ENCODE measurements at regions not wholly inside any gene's neighbourhood (a gene's known extent, or its start where the extent isn't known, plus 50 kb on each side); places are given as distances from the start of the nearest gene placed in this dataset.

GRCh38 chr5:174624733-174625522 is 99.5 kb upstream of the MSX2 start:
- ChIA-PET CTCF (no interaction called here), RAD21 (ENCODE audit: low non-redundant PET in 1 of 2, low total read pairs in 2 of 2, uncharacterized antibody in 2 of 2, unreplicated experiment in 2 of 2) (no interaction called here), POLR2A (no interaction called here)
- Histone ChIP-seq H3K4me2 (ENCODE audit: low read length) (no peak overlapping the region), H3K27ac (ENCODE audit: low read depth, low read length) (no peak overlapping the region), H3K9me3 (ENCODE audit: control insufficient read depth in 1 of 2, insufficient read depth in 1 of 2, low read depth in 1 of 2, low read length in 2 of 2) (no peaks in the 10 kb centered on the region), H3K9me2 (ENCODE audit: insufficient read depth) (no peaks in the 10 kb centered on the region), H3K27me3 (ENCODE audit: insufficient read depth, low read length) (no peaks in the 10 kb centered on the region; the same call in 1 of the 2 replicates), H3K4me3 (replicated peaks in 1 of 2; ENCODE audit: low read depth in 1 of 2, low read length in 2 of 2) (no peak overlapping the region), H3K4me1 (ENCODE audit: control insufficient read depth in 1 of 2, insufficient read depth in 2 of 2, low read length in 2 of 2) (no peaks in the 10 kb centered on the region), H2AFZ (ENCODE audit: low read depth, low read length, poor library complexity, severe bottlenecking) (no peak overlapping the region), H3K79me2 (ENCODE audit: insufficient read depth, low read length) (no peaks in the 10 kb centered on the region), H3K9ac (ENCODE audit: low read length) (no peak overlapping the region), H4K20me1 (ENCODE audit: insufficient read depth) (no peaks in the 10 kb centered on the region), H3K36me3 (ENCODE audit: control insufficient read depth in 1 of 2, insufficient read depth in 2 of 2, low read length in 2 of 2) (no peaks in the 10 kb centered on the region)
- no peak for TF ChIP-seq ZFX (IDR thresholded peaks at IDR 0.05)
- TF ChIP-seq ZNF274 (IDR thresholded peaks at IDR 0.05; ENCODE audit: low read depth, low read length) = no peak
- no peak for TF ChIP-seq CEBPB (IDR thresholded peaks at IDR 0.05; ENCODE audit: low read depth)
- no peak for TF ChIP-seq CBX3 (IDR thresholded peaks at IDR 0.05; ENCODE audit: low read depth)
- no peak for TF ChIP-seq POLR2AphosphoS5 (IDR thresholded peaks at IDR 0.05; ENCODE audit: low read depth, low read length)
- no peak for TF ChIP-seq ELF1 (IDR thresholded peaks at IDR 0.05; ENCODE audit: borderline replicate concordance, low read depth)
- no peak for TF ChIP-seq SIN3A (IDR thresholded peaks at IDR 0.05; ENCODE audit: low read depth)
- no peak for TF ChIP-seq TCF7L2 (IDR thresholded peaks at IDR 0.05; ENCODE audit: borderline replicate concordance, extremely low read depth, insufficient read depth, insufficient read length)
- no peak for TF ChIP-seq EZH2phosphoT487 (IDR thresholded peaks at IDR 0.05; ENCODE audit: borderline replicate concordance)
- no peak for TF ChIP-seq POLR2A (IDR thresholded peaks at IDR 0.05; ENCODE audit: borderline replicate concordance, extremely low read depth, insufficient read depth, insufficient read length)
- no peak for TF ChIP-seq REST (IDR thresholded peaks at IDR 0.05; ENCODE audit: low read depth)
- TF ChIP-seq JUND (IDR thresholded peaks at IDR 0.05) = no peak
- TF ChIP-seq FOSL1 (IDR thresholded peaks at IDR 0.05; ENCODE audit: low read depth) = no peak
- TF ChIP-seq CTCF (IDR thresholded peaks at IDR 0.05 in 2 of 3, conservative IDR thresholded peaks at IDR 0.05 in 1 of 3; ENCODE audit: borderline replicate concordance in 1 of 3, insufficient read depth in 1 of 3, low read depth in 2 of 3, low read length in 2 of 3) = no peak
- ATAC-seq (no peak), DNase-seq (ENCODE audit: low read depth, low spot score) (no peak)
- intact Hi-C loops (cut with micrococcal nuclease) = no loop called here
- no TSS peak for BruUV-seq (replicated peaks)

Measured in HCT116 (cell line).